Activated T-cell treated with anti-CD3 and anti-CD28 coated beads, Interleukin-2, amount 50 U/mL, for 4 hours (primary cell): ENCODE measurements at regions not wholly inside any gene's neighbourhood (a gene's known extent, or its start where the extent isn't known, plus 50 kb on each side); places are given as distances from the start of the nearest gene placed in this dataset.
"Not testable (repeated sequence)": the region's sequence is repeated elsewhere in the genome, so short reads cannot be mapped to it uniquely, and the experiment has no call there.

ENCODE experiments used
- ATAC-seq, 2 donors: fragments of 200-7000 bp; cut with Tn5 transposase; one replicate each; pipeline ENCODE4 v1.10.0; 2021
- DNase-seq: peaks from one replicate; pipeline ENCODE4 v3.0.0-alpha.2; 2020
- H3K27me3 Mint-ChIP-seq: one replicate; pipeline ENCODE4 v1.8.0; 2021; ENCODE audit warnings: low read depth, mixed read lengths
- H3K36me3 Mint-ChIP-seq: one replicate; pipeline ENCODE4 v1.8.0; 2022; ENCODE audit warnings: mixed read lengths; ENCODE audit not compliant: insufficient read depth
- H3K4me1 Mint-ChIP-seq: one replicate; pipeline ENCODE4 v1.8.0; 2021; ENCODE audit warnings: low read depth, mixed read lengths
- H3K4me3 Mint-ChIP-seq: one replicate; pipeline ENCODE4 v1.8.0; 2021; ENCODE audit warnings: mild to moderate bottlenecking, moderate library complexity, mixed read lengths
- H3K9me3 Mint-ChIP-seq: one replicate; pipeline ENCODE4 v1.8.0; 2021; ENCODE audit warnings: mixed read lengths

DNA sequence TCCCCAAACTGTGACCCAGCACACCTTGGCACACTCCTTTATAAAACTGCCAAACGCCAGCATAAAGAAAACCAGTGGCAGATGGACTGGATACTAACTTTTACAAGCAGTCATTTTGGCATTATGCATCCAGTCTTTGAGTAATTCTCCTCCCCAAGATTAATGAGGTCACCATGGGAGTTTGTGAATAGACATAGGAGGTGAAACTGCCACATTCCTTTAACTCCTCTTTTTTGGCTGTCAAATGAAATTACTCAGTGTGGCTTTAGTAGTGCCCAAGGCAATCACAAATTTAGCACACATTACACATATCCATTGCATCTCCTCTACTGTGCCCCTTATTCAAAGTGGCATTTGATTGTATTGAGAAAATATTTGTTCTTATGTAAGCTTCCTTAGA is 315.3 kb upstream of the FGF13 start:
- Mint-ChIP-seq H3K27me3 (no peaks in the 10 kb centered on the region), H3K9me3 (no peaks in the 10 kb centered on the region), H3K4me3 (no peak overlapping the region), H3K4me1 (no peaks in the 10 kb centered on the region), H3K36me3 (no peaks in the 10 kb centered on the region)
- DNase-seq (no peak), ATAC-seq (no peak)

DNA sequence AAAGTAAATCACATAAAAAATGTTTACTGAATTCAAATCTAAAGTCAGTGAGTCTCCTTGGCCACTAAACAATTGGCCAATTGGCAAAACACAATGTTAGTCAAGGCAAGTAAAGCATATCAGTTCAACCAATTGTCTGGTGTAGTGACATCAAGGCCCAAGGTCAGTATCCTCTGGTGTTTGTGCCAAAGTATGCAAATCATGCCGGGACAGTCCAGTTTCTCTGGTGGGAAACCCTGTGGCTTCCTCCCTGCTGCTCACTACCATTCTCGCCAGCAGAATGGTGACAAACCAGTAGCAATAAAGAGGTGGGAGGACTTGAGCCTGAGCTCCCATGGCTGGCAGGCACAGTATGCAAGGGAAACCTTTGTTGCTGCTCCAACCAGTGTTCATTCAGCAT is 314.9 kb upstream of the FGF13 start:
- Mint-ChIP-seq H3K9me3 (no peaks in the 10 kb centered on the region), H3K4me1 (no peaks in the 10 kb centered on the region), H3K4me3 (no peak overlapping the region), H3K36me3 (no peaks in the 10 kb centered on the region), H3K27me3 (no peaks in the 10 kb centered on the region)
- DNase-seq (no peak), ATAC-seq (no peak)

DNA sequence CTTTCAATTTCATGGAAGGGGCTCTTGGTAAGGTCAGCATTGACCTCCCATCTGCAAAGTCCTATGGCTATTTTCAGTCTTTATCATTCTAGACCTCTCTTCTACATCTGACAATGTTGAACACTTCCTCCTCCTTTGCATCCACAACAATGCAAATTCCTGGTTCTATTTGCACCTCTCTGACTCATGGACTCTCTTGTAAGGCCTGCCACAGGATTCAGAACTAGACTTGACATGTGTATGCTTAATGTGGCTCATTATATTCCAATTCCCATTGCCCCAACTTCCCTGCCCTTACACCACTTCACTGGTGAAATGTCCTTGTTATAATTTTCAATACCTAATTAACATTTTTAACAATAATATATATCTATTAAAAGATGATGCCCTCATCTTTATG is 314.3 kb upstream of the FGF13 start:
- Mint-ChIP-seq H3K27me3 (no peaks in the 10 kb centered on the region), H3K36me3 (no peaks in the 10 kb centered on the region), H3K4me3 (no peak overlapping the region), H3K9me3 (no peaks in the 10 kb centered on the region), H3K4me1 (no peaks in the 10 kb centered on the region)
- no peak for DNase-seq
- ATAC-seq = no peak

DNA sequence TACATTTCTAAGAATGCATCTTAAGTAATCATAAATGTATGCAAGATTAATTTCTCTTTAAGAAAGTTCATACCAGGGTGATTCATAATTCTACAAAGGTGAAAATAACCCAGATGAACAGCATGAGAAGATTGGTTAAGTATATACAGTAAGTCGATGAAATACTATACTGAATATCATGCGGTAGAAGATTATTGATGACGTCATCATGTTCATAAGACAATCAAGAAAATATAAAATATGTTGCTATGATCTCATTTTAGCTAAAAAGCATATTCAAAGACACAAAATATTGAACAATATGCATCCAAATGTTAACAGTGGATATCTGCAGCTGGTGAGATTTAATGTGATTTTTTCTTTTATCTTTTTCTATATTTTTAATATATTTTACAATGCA is 312.0 kb upstream of the FGF13 start:
- Mint-ChIP-seq H3K9me3 (no peaks in the 10 kb centered on the region), H3K4me1 (no peaks in the 10 kb centered on the region), H3K27me3 (no peaks in the 10 kb centered on the region), H3K4me3 (no peak overlapping the region), H3K36me3 (no peaks in the 10 kb centered on the region)
- ATAC-seq (no peak), DNase-seq (no peak)

DNA sequence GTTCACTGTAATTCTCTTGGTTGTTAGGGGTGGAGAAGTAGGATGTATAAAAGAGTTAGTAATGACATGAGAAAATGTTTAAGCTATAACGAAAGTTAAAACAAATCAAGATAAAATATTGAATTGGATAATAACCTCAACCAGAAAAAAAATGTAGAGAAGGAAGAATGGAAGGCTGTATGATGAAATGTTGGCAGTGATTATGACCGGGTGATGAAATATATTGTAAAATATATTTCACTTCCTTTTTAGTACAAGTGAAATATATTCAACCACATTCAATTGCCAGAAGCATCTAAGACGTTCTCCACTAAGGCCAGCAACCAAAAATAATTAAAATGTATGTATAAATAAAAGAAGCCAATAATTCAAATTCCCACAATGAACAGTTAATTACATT is 309.3 kb upstream of the FGF13 start:
- no peak for ATAC-seq
- no peaks in the 10 kb centered on the region for H3K4me1 Mint-ChIP-seq

DNA sequence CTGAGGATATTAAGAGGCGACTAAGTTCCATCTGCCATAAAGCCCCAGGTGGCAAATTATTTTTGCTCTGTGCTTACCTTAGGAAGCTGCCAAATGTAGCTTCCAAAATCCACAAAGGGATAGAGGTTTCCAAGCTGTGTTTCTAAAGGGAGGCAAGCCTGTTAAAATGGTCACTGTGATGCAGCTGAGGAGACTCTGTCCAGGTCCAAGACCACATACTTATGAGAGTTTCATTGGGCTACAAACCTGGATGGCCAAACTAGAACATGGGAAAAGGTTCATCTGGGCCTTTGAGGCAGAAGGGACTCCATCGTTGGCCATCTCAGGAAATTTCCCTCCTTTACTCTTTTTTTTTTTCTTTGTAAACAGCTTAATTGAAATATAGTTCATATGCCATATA is 306.9 kb upstream of the FGF13 start:
- no peaks in the 10 kb centered on the region for H3K27me3 Mint-ChIP-seq
- H3K4me1 Mint-ChIP-seq = no peaks in the 10 kb centered on the region

More for the DNA sequence above, 309.3 kb upstream of the FGF13 start:
- no peak for DNase-seq
- no peak overlapping the region for H3K4me3 Mint-ChIP-seq
- H3K9me3 Mint-ChIP-seq = no peaks in the 10 kb centered on the region
- no peaks in the 10 kb centered on the region for H3K27me3 Mint-ChIP-seq
- H3K36me3 Mint-ChIP-seq = no peaks in the 10 kb centered on the region

DNA sequence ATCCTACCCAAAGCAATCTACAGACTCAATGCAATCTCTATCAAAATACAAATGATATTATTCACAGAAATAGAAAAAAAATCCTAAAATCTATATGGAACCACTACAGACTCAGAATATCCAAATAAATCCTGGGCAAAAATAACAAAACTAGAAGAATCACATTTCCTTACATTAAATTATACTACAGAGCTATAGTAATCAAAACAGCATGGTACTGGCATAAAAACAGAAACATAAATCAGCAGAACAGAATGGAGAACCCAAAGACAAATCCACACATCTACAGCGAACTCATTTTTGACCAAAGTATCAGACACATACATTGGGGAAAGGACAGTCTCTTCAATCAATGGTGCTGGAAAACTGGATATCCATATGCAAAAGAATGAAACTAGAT is 304.1 kb upstream of the FGF13 start:
- Mint-ChIP-seq H3K9me3 (peaks cover 4% of the 10 kb centered on the region), H3K4me1 (no peaks in the 10 kb centered on the region), H3K4me3 (no peak overlapping the region), H3K36me3 (no peaks in the 10 kb centered on the region), H3K27me3 (no peaks in the 10 kb centered on the region)
- no peak for ATAC-seq
- DNase-seq = no peak

More for the DNA sequence above, 306.9 kb upstream of the FGF13 start:
- Mint-ChIP-seq H3K9me3 (peaks cover 4% of the 10 kb centered on the region), H3K36me3 (no peaks in the 10 kb centered on the region), H3K4me3 (no peak overlapping the region)
- ATAC-seq (no peak), DNase-seq (no peak)

DNA sequence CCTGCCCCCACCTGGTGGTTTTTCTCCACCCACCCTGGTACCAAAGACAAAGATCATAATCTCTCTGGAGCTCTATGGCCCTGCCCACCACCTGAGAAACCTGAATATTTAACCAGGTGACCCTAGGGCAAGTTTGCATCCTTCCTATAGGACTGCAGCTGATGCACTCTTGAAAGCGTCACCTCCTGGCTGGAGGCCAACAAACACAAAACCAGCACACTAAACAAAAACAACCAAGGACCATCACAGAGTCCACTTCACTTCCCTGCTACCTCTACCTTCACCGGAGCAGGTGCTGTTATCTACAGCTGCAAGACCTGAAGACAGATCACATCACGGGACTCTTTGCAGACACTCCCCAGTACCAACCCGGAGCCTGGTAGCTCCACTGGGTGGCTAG is 296.7 kb upstream of the FGF13 start:
- H3K36me3 Mint-ChIP-seq = no peaks in the 10 kb centered on the region
- DNase-seq = no peak
- H3K27me3 Mint-ChIP-seq = no peaks in the 10 kb centered on the region
- ATAC-seq = no peak
- H3K4me3 Mint-ChIP-seq = no peak overlapping the region
- no peaks in the 10 kb centered on the region for H3K4me1 Mint-ChIP-seq
- no peaks in the 10 kb centered on the region for H3K9me3 Mint-ChIP-seq

DNA sequence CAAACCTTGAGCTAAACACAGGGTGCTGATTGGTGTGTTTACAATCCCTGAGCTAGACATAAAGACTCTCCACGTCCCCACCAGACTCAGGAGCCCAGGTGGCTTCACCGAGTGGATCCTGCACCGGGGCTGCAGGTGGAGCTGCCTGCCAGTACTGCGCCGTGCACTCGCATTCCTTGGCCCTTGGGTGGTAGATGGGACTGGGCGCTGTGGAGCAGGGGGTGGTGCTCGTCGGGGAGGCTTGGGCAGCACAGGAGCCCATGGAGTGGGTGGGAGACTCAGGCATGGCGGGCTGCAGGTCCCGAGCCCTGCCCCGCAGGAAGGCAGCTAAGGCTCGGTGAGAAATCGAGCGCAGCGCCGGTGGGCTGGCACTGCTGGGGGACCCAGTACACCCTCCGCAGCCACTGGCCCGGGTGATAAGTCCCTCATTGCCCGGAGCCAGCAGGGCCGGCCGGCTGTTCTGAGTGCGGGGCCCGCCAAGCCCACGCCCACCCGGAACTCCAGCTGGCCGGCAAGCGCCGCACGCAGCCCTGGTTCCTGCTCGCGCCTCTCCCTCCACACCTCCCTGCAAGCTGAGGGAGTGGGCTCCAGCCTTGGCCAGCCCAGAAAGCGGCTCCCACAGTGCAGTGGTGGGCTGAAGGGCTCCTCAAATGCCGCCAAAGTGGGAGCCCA is 292.5 kb upstream of the FGF13 start:
- not testable (repeated sequence) for ATAC-seq, H3K36me3 Mint-ChIP-seq, DNase-seq, H3K27me3 Mint-ChIP-seq, H3K4me1 Mint-ChIP-seq, H3K9me3 Mint-ChIP-seq, H3K4me3 Mint-ChIP-seq

DNA sequence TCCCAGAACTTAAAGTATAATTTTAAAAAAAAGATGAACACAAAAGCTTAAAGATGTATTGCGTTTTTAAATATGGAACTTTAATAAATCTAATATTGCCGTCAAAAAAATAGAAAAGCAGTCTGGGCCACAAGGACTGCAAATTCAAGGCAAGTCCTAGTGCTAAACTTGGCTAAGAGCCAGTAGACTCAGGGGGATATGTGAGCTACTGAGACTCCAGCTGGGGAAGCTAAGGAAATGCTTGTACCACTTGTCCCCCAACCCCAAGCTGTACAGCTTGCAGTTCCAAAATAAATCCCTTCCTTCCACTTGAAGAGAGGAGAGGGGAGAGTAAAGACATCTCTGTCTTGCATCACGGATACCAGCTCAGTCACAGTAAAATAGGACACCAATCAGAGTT is 290.8 kb upstream of the FGF13 start:
- ATAC-seq (no peak), DNase-seq (no peak)
- no peaks in the 10 kb centered on the region for H3K4me1 Mint-ChIP-seq
- H3K36me3 Mint-ChIP-seq = no peaks in the 10 kb centered on the region
- H3K4me3 Mint-ChIP-seq = no peak overlapping the region
- H3K27me3 Mint-ChIP-seq = no peaks in the 10 kb centered on the region
- no peaks in the 10 kb centered on the region for H3K9me3 Mint-ChIP-seq

DNA sequence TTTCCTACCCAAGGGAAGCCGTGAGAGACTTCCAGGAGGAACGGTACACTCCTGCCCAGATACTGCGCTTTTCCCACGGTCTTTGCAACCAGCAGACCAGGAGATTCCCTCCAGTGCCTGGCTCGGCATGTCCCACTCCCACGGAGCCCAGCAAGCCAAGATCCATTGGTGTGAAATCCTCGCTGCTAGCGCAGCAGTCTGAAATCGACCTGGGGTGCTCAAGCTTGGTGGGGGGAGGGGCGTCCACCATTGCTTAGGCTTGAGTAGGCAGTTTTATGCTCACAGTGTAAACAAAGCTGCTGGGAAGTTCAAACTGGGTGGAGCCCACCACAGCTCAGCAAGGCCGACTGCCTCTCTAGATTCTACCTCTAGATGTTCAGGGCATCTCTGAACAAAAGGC is 284.8 kb upstream of the FGF13 start:
- Mint-ChIP-seq H3K4me3 (no peak overlapping the region), H3K27me3 (no peaks in the 10 kb centered on the region), H3K36me3 (no peaks in the 10 kb centered on the region), H3K4me1 (no peaks in the 10 kb centered on the region), H3K9me3 (no peaks in the 10 kb centered on the region)
- ATAC-seq (no peak), DNase-seq (no peak)

DNA sequence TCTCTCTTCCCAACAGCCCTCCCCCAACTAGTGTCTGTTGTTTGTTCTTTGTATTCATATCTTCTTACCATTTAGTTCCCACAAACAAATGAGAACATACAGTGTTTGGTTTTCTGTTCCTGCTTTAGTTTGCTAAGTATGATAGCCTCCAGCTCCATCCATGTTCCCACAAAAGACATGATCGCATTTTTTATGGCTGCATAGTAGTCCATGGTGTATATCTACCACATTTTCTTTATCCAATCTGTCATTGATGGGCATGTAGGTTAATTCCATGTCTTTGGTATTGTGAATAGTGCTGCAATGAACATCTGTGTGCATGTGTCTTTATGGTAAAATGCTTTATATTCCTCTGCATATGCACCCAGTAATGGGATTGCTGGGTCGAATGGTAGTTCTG is 283.9 kb upstream of the FGF13 start:
- no peaks in the 10 kb centered on the region for H3K4me1 Mint-ChIP-seq
- H3K27me3 Mint-ChIP-seq = no peaks in the 10 kb centered on the region
- H3K36me3 Mint-ChIP-seq = no peaks in the 10 kb centered on the region
- no peak overlapping the region for H3K4me3 Mint-ChIP-seq
- H3K9me3 Mint-ChIP-seq = no peaks in the 10 kb centered on the region
- DNase-seq = no peak
- no peak for ATAC-seq

DNA sequence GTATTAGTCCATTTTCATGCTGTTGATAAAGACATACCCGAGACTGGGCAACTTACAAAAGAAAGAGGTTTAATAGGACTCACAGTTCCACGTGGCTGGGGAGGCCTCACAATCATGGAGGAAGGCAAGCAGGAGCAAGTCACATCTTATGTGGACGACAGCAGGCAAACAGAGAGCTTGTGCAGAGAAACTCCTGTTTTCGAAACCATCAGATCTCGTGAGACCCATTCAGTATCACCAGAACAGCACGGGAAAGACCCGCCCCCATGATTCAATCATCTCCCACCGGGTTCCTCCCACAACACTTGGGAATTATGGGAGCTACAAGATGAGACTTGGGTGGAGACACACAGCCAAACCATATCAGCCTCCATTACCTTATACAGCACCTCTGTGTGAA is 278.9 kb upstream of the FGF13 start:
- not testable (repeated sequence) for H3K36me3 Mint-ChIP-seq, H3K4me3 Mint-ChIP-seq, H3K4me1 Mint-ChIP-seq, DNase-seq, ATAC-seq, H3K27me3 Mint-ChIP-seq, H3K9me3 Mint-ChIP-seq

DNA sequence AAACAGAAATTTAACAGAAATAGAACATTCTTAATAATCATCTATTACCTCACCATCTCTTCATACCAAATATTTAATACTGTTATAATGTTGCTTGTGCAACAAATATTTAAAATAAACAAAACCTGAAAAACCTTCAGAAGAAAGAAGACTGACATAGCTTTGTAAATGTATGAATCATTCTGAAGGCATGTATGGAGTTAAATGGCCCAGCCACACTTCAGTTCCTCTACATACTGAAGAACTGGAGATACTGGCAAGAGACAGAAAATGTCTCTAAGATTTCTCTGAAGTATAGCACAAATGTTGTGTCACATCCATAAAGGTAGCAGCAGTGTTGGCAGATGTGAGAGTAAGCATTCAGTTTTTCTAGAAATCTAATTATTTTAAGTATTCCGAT is 275.3 kb upstream of the FGF13 start:
- no peaks in the 10 kb centered on the region for H3K9me3 Mint-ChIP-seq
- no peaks in the 10 kb centered on the region for H3K36me3 Mint-ChIP-seq
- H3K27me3 Mint-ChIP-seq = no peaks in the 10 kb centered on the region
- H3K4me1 Mint-ChIP-seq = no peaks in the 10 kb centered on the region
- DNase-seq = no peak
- ATAC-seq = no peak
- no peak overlapping the region for H3K4me3 Mint-ChIP-seq

DNA sequence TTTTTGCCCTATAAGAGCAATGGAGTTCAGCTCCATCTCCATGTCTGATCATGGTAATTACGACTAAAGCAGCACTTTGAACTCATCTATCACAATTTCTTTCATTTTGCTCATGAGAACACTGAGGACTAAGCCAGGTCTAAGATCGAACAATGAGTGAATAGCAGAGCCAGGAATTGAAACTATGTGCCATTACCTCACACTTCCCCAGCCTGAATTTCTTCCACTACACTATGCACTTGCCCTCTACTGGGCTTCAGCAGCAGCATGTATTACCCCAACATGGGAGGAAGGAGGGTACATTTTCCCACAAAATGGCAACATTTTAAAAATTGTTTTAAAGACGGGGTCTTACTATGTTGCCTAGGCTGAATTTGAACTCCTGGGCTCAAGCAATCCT is 274.7 kb upstream of the FGF13 start:
- Mint-ChIP-seq H3K4me1 (no peaks in the 10 kb centered on the region), H3K9me3 (no peaks in the 10 kb centered on the region), H3K36me3 (no peaks in the 10 kb centered on the region), H3K27me3 (no peaks in the 10 kb centered on the region), H3K4me3 (no peak overlapping the region)
- DNase-seq = no peak
- ATAC-seq = no peak

DNA sequence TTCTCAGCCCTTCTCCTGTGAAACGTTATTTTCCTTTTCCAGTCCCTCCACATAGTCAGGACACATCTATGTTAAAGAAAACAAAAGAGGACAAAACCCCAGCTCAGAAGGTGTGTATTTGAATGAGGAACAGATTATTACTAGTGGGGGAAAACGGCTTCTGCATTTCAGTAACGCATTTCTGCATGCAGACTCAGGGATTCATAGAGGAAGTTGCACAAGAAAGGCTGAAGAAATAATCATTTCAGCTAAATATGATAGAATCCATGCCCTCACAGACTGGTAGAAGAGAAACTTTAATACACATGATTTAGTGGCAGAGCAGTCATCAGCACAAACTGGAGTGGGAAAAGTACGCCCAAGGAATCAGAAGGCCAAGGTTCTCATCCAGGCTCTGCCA is 270.8 kb upstream of the FGF13 start:
- no peak overlapping the region for H3K4me3 Mint-ChIP-seq
- no peaks in the 10 kb centered on the region for H3K27me3 Mint-ChIP-seq
- H3K9me3 Mint-ChIP-seq = no peaks in the 10 kb centered on the region
- ATAC-seq (no peak), DNase-seq (no peak)
- no peaks in the 10 kb centered on the region for H3K4me1 Mint-ChIP-seq
- no peaks in the 10 kb centered on the region for H3K36me3 Mint-ChIP-seq
